Loucy (cell line): ENCODE measurements at regions not wholly inside any gene's neighbourhood (a gene's known extent, or its start where the extent isn't known, plus 50 kb on each side); places are given as distances from the start of the nearest gene placed in this dataset.

ENCODE experiments used
- CTCF ChIP-seq: fragments of 200-600 bp; sonication (generic); conservative IDR thresholded peaks from 2 replicates; pipeline ENCODE4 v1.5.1; 2014; ENCODE audit warnings: mild to moderate bottlenecking, antibody characterized with exemption, low read length
- EZH2phosphoT487 ChIP-seq: fragments of 200-600 bp; IDR thresholded peaks from 2 replicates; pipeline ENCODE4 v1.6.1; 2018; ENCODE audit warnings: antibody characterized with exemption, mild to moderate bottlenecking, moderate library complexity, borderline replicate concordance

DNA sequence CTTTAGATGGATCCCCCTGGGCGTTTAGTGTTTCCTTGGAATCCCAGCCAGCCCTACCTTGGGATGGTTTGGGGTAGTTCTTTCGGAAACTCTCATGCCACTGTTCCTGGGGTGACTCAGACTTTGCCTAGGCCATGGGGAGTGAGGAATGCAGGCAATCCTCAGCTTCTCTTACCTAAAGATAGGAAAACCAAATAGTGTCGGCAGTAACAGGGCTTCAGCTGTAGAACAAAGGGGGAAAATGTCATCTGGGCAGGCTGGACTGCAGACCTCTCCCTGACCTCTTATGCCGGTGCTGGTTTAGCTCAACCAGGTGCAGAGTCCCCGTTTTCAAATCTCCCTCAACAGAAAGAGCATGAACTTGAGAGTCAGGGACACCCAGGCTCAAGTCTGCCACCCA, 252.1 kb downstream of the TSN start:
- TF ChIP-seq CTCF: no peak
- no peak for TF ChIP-seq EZH2phosphoT487
